Right lobe of liver (tissue), 4 donors: ENCODE measurements at regions not wholly inside any gene's neighbourhood (a gene's known extent, or its start where the extent isn't known, plus 50 kb on each side); places are given as distances from the start of the nearest gene placed in this dataset.

Source experiments
- POLR2A ChIP-seq: fragments of 450-650 bp; IDR thresholded peaks from one replicate; pipeline ENCODE4 v1.6.1; 2017; ENCODE audit warnings: antibody characterized with exemption, mild to moderate bottlenecking
- TF ChIP-seq, protein P1 (sequence below), 4 donors: fragments of 200-600 bp in 3 of 4; fragments of 450-650 bp in 1 of 4; IDR thresholded peaks; one replicate each; pipeline versions ENCODE4 v1.5.1 to v1.8.0; 2016 to 2022; ENCODE audit warnings: antibody characterized with exemption in 4 of 4, mild to moderate bottlenecking in 2 of 4
- donor health status: DM: no; HTN: no; CAD: no.
- donor health status: DM: no; HTN: no; CAD: no.
- donor health status: DM: no; HTN: yes; CAD: no.

DNA sequence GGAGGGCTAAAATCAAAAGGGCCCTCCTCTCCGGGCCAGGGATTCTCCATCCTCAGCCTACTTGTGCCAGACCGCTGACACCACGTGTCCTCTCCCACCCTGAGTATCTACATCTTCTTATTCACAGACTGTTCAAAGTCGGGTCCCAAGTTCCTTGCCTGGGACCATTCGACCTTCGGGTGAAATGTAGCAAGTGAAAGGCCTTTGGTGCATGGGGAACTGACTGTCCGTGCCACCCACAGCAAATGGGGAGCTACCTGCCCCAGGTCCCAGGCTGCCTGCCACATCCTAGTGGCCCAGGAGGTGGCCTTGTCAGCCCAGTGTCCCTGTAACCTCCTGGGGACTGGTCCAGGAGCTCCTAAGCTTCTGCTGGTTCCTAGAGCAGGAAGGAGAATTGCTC lies 67.3 kb downstream of the RTL6 start:
- TF ChIP-seq, protein P1, sequence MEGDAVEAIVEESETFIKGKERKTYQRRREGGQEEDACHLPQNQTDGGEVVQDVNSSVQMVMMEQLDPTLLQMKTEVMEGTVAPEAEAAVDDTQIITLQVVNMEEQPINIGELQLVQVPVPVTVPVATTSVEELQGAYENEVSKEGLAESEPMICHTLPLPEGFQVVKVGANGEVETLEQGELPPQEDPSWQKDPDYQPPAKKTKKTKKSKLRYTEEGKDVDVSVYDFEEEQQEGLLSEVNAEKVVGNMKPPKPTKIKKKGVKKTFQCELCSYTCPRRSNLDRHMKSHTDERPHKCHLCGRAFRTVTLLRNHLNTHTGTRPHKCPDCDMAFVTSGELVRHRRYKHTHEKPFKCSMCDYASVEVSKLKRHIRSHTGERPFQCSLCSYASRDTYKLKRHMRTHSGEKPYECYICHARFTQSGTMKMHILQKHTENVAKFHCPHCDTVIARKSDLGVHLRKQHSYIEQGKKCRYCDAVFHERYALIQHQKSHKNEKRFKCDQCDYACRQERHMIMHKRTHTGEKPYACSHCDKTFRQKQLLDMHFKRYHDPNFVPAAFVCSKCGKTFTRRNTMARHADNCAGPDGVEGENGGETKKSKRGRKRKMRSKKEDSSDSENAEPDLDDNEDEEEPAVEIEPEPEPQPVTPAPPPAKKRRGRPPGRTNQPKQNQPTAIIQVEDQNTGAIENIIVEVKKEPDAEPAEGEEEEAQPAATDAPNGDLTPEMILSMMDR (IDR thresholded peaks at IDR 0.05), result no peak
- TF ChIP-seq POLR2A, result no peak
